ENCODE measurements at regions not wholly inside any gene's neighbourhood (a gene's known extent, or its start where the extent isn't known, plus 50 kb on each side); places are given as distances from the start of the nearest gene placed in this dataset.

GRCh38 chr15:69930754-69931153 is 167.0 kb downstream of the TLE3 start:
- DNase-seq: no peak

GRCh38 chr15:69931156-69931555 is 166.6 kb downstream of the TLE3 start:
- no peak for DNase-seq

- DNase-seq: no peak
These were observed 163.1 kb downstream of the TLE3 start for GRCh38 chr15:69934607-69935006.

GRCh38 chr15:69939513-69940440 is 157.9 kb downstream of the TLE3 start:
- DNase-seq: no peak

GRCh38 chr15:69940441-69941300 is 157.0 kb downstream of the TLE3 start:
- no peak for DNase-seq

GRCh38 chr15:69941301-69941605 is 156.5 kb downstream of the TLE3 start:
- DNase-seq: no peak

GRCh38 chr15:69941706-69942495 is 155.8 kb downstream of the TLE3 start:
- DNase-seq: no peak

GRCh38 chr15:69943637-69944036 is 154.1 kb downstream of the TLE3 start:
- no peak for DNase-seq

- DNase-seq: no peak
These were observed 152.0 kb downstream of the TLE3 start for GRCh38 chr15:69945729-69946128.

GRCh38 chr15:69946870-69947269 is 150.8 kb downstream of the TLE3 start:
- no peak for DNase-seq

- no peak for DNase-seq
These were observed 150.3 kb downstream of the TLE3 start for GRCh38 chr15:69947394-69947793.

GRCh38 chr15:69949485-69949884 is 148.2 kb downstream of the TLE3 start:
- DNase-seq: no peak

- no peak for DNase-seq
These were observed 146.3 kb downstream of the TLE3 start for GRCh38 chr15:69951256-69951897.

- DNase-seq: no peak
These were observed 145.7 kb downstream of the TLE3 start for GRCh38 chr15:69951898-69952555.

GRCh38 chr15:69953051-69953450 is 144.7 kb downstream of the TLE3 start:
- DNase-seq: no peak

- no peak for DNase-seq
These were observed 143.9 kb downstream of the TLE3 start for GRCh38 chr15:69953816-69954215.

GRCh38 chr15:69954666-69955065 is 143.1 kb downstream of the TLE3 start:
- no peak for DNase-seq

GRCh38 chr15:69955240-69955894 is 142.3 kb downstream of the TLE3 start:
- no peak for DNase-seq

GRCh38 chr15:69956417-69956816 is 141.3 kb downstream of the TLE3 start:
- no peak for DNase-seq

- DNase-seq: no peak
These were observed 140.5 kb downstream of the TLE3 start for GRCh38 chr15:69957175-69957574.

- DNase-seq: no peak
These were observed 139.1 kb downstream of the TLE3 start for GRCh38 chr15:69958496-69959084.

All from T-helper 1 cell (primary cell).